ENCODE measurements at regions not wholly inside any gene's neighbourhood (a gene's known extent, or its start where the extent isn't known, plus 50 kb on each side); places are given as distances from the start of the nearest gene placed in this dataset.

DNA sequence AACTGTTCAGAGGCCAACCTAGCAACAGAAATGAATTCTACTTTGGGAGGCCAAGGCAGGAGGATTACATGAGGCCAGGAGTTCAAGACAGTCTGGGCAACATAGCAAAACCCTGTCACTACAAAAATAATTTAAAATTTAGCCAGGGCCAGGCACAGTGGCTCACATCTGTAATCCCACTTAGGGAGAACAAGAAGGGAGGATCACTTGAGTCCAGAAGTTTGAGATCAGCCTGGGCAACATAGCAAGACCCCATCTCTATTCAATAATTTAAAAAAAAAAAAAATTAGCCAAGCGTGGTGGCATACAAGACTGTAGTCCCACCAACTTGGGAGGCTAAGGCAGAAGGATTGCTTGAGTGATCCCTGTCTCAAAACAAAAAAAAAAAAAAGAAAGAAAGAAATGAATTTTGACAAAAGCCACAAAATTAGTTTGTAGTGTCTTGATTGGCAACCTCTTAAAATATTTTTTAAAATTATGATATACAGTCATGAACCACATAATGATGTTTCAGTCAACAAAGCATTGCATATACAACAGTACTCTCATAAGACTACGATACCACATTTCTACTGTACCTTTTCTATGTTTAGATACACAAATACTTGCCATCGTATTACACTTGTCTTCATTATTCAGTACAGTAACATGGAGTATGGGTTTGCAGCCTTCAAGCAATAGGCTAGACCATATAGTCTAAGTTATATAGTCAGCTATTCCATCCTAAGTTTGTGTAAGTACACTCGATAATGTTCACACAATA lies 130.7 kb downstream of the ZFP36L2 start:
- Histone ChIP-seq H3K36me3 (ENCODE audit: control insufficient read depth in 2 of 2, insufficient read depth in 2 of 2, low read length in 1 of 2) (no peaks in the 10 kb centered on the region), H3K79me2 (ENCODE audit: control insufficient read depth, insufficient read depth, low read length) (no peaks in the 10 kb centered on the region), H3K9me3 (replicated peaks; ENCODE audit: control insufficient read depth, insufficient read depth, low read length) (peaks cover 2% of the 10 kb centered on the region; the same call in 2 of the 3 replicates), H3K4me1 (ENCODE audit: control insufficient read depth, insufficient read depth, low read length) (no peaks in the 10 kb centered on the region), H3K27ac (ENCODE audit: control insufficient read depth, insufficient read depth) (no peak overlapping the region), H3K27me3 (replicated peaks in 1 of 2; ENCODE audit: control insufficient read depth in 2 of 2, insufficient read depth in 2 of 2, low read length in 1 of 2) (no peaks in the 10 kb centered on the region), H2AFZ (ENCODE audit: control insufficient read depth, low read depth, low read length) (no peak overlapping the region), H4K20me1 (ENCODE audit: control insufficient read depth, insufficient read depth) (no peaks in the 10 kb centered on the region), H3K9ac (ENCODE audit: control insufficient read depth, insufficient read depth, low read length) (no peak overlapping the region), H3K4me2 (ENCODE audit: control insufficient read depth, insufficient read depth) (no peak overlapping the region), H3K4me3 (no peak overlapping the region)
- ChIA-PET CTCF (no interaction called here), SMC1A (ENCODE audit: uncharacterized antibody, unreplicated experiment) (no interaction called here), POLR2A (no interaction called here), RAD21 (ENCODE audit: unreplicated experiment) (interaction anchor here (0.6 kb wide), 1 partner anchor 9 kb away, joined by 3 read pairs; no protein-coding TSS in a partner anchor)
- ATAC-seq, result no peak
- in situ Hi-C loops (cut with MboI) (no loop called here), intact Hi-C loops (cut with micrococcal nuclease; ENCODE audit: unreplicated experiment) (no loop called here)
- whole genome bisulfite sequencing (ENCODE audit: insufficient coverage, insufficient replicate concordance, low lambda C conversion rate, missing lambda C conversion rate), result 50% methylated on average over 4 of the region's 4 CpGs
- BruUV-seq (replicated peaks), result no TSS peak
- DNase-seq (ENCODE audit: low read depth, low spot score), result no peak
- no peak for FAIRE-seq
- no peak for TF ChIP-seq RAD21 (IDR thresholded peaks at IDR 0.05; ENCODE audit: insufficient read depth, low read depth, low read length)
- no peak for TF ChIP-seq EZH2 (IDR thresholded peaks at IDR 0.05; ENCODE audit: borderline replicate concordance, control insufficient read depth, low read depth, low read length)
- no peak for TF ChIP-seq BRCA1 (IDR thresholded peaks at IDR 0.05; ENCODE audit: low read depth, low read length)
- no peak for TF ChIP-seq NR2C1 (IDR thresholded peaks at IDR 0.05)
- TF ChIP-seq, protein P1, sequence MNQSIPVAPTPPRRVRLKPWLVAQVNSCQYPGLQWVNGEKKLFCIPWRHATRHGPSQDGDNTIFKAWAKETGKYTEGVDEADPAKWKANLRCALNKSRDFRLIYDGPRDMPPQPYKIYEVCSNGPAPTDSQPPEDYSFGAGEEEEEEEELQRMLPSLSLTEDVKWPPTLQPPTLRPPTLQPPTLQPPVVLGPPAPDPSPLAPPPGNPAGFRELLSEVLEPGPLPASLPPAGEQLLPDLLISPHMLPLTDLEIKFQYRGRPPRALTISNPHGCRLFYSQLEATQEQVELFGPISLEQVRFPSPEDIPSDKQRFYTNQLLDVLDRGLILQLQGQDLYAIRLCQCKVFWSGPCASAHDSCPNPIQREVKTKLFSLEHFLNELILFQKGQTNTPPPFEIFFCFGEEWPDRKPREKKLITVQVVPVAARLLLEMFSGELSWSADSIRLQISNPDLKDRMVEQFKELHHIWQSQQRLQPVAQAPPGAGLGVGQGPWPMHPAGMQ (IDR thresholded peaks at IDR 0.05; ENCODE audit: borderline replicate concordance), result no peak
- TF ChIP-seq CBFB (IDR thresholded peaks at IDR 0.05; ENCODE audit: low read depth), result no peak
- TF ChIP-seq, protein P2, sequence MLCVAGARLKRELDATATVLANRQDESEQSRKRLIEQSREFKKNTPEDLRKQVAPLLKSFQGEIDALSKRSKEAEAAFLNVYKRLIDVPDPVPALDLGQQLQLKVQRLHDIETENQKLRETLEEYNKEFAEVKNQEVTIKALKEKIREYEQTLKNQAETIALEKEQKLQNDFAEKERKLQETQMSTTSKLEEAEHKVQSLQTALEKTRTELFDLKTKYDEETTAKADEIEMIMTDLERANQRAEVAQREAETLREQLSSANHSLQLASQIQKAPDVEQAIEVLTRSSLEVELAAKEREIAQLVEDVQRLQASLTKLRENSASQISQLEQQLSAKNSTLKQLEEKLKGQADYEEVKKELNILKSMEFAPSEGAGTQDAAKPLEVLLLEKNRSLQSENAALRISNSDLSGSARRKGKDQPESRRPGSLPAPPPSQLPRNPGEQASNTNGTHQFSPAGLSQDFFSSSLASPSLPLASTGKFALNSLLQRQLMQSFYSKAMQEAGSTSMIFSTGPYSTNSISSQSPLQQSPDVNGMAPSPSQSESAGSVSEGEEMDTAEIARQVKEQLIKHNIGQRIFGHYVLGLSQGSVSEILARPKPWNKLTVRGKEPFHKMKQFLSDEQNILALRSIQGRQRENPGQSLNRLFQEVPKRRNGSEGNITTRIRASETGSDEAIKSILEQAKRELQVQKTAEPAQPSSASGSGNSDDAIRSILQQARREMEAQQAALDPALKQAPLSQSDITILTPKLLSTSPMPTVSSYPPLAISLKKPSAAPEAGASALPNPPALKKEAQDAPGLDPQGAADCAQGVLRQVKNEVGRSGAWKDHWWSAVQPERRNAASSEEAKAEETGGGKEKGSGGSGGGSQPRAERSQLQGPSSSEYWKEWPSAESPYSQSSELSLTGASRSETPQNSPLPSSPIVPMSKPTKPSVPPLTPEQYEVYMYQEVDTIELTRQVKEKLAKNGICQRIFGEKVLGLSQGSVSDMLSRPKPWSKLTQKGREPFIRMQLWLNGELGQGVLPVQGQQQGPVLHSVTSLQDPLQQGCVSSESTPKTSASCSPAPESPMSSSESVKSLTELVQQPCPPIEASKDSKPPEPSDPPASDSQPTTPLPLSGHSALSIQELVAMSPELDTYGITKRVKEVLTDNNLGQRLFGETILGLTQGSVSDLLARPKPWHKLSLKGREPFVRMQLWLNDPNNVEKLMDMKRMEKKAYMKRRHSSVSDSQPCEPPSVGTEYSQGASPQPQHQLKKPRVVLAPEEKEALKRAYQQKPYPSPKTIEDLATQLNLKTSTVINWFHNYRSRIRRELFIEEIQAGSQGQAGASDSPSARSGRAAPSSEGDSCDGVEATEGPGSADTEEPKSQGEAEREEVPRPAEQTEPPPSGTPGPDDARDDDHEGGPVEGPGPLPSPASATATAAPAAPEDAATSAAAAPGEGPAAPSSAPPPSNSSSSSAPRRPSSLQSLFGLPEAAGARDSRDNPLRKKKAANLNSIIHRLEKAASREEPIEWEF (IDR thresholded peaks at IDR 0.05; ENCODE audit: insufficient replicate concordance, low read depth, low read length), result no peak
- no peak for TF ChIP-seq EP300 (IDR thresholded peaks at IDR 0.05; ENCODE audit: borderline replicate concordance in 1 of 2, control insufficient read depth in 1 of 2, low read depth in 2 of 2, low read length in 2 of 2)
- TF ChIP-seq ZZZ3 (IDR thresholded peaks at IDR 0.05; ENCODE audit: control insufficient read depth, insufficient read length, low read depth), result no peak
- no peak for TF ChIP-seq MYC (IDR thresholded peaks at IDR 0.05; ENCODE audit: insufficient read depth, insufficient read length, insufficient replicate concordance, low read length, severe bottlenecking)
- no peak for TF ChIP-seq RUNX3 (IDR thresholded peaks at IDR 0.05; ENCODE audit: low read length)
- no peak for TF ChIP-seq LARP7 (IDR thresholded peaks at IDR 0.05)
- TF ChIP-seq, protein P3, sequence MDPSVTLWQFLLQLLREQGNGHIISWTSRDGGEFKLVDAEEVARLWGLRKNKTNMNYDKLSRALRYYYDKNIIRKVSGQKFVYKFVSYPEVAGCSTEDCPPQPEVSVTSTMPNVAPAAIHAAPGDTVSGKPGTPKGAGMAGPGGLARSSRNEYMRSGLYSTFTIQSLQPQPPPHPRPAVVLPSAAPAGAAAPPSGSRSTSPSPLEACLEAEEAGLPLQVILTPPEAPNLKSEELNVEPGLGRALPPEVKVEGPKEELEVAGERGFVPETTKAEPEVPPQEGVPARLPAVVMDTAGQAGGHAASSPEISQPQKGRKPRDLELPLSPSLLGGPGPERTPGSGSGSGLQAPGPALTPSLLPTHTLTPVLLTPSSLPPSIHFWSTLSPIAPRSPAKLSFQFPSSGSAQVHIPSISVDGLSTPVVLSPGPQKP (IDR thresholded peaks at IDR 0.05; ENCODE audit: low read depth, low read length), result no peak
- TF ChIP-seq SIX5 (IDR thresholded peaks at IDR 0.05; ENCODE audit: low read depth, low read length, severe bottlenecking), result no peak
